Spinal cord (tissue), 9 donors: ENCODE measurements at regions not wholly inside any gene's neighbourhood (a gene's known extent, or its start where the extent isn't known, plus 50 kb on each side); places are given as distances from the start of the nearest gene placed in this dataset.

Source experiments
- DNase-seq, 6 donors: peaks; one replicate each; pipeline versions ENCODE4 v3.0.0 to v3.0.0-alpha.2; 2013 to 2015; ENCODE audit warnings: low spot score in 6 of 6, low read depth in 4 of 6
- H3K27ac ChIP-seq: one replicate; pipeline ENCODE4 v1.5.1; 2013; ENCODE audit warnings: low read depth, low read length, control low read depth
- H3K27me3 ChIP-seq: one replicate; pipeline ENCODE4 v1.6.1; 2013; ENCODE audit warnings: low read length; ENCODE audit not compliant: control insufficient read depth, insufficient read depth
- H3K36me3 ChIP-seq: one replicate; pipeline ENCODE4 v1.6.1; 2013; ENCODE audit warnings: low read length; ENCODE audit not compliant: control insufficient read depth, insufficient read depth
- H3K4me1 ChIP-seq: one replicate; pipeline ENCODE4 v1.6.1; 2013; ENCODE audit warnings: low read length; ENCODE audit not compliant: control insufficient read depth, insufficient read depth
- H3K4me3 ChIP-seq: one replicate; pipeline ENCODE4 v1.5.1; 2013; ENCODE audit warnings: low read depth, low read length, control low read depth
- H3K9me3 ChIP-seq: one replicate; pipeline ENCODE4 v1.6.1; 2013; ENCODE audit warnings: low read length; ENCODE audit not compliant: control insufficient read depth, insufficient read depth
- WGBS: methylation state at CpG from one replicate; pipeline ENCODE4 v1.1.5; 2013; ENCODE audit warnings: missing lambda C conversion rate; ENCODE audit not compliant: insufficient coverage; 5-methylcytosine and 5-hydroxymethylcytosine counted together
- donor health status: healthy.

GRCh38 chr1:191528275-191528674 lies 630.0 kb upstream of the RGS18 start:
- 74% methylated on average over 4 of the region's 6 CpGs for WGBS
- H3K27me3 ChIP-seq = no peaks in the 10 kb centered on the region
- H3K9me3 ChIP-seq = no peaks in the 10 kb centered on the region

GRCh38 chr1:191530928-191531327 lies 627.3 kb upstream of the RGS18 start:
- H3K4me1 ChIP-seq = no peaks in the 10 kb centered on the region
- H3K4me3 ChIP-seq = no peak overlapping the region
- no peaks in the 10 kb centered on the region for H3K36me3 ChIP-seq
- no peak for DNase-seq
- H3K27me3 ChIP-seq = no peaks in the 10 kb centered on the region
- H3K9me3 ChIP-seq = no peaks in the 10 kb centered on the region
- no peak overlapping the region for H3K27ac ChIP-seq

More at GRCh38 chr1:191528275-191528674, 630.0 kb upstream of the RGS18 start:
- Histone ChIP-seq H3K36me3 (no peaks in the 10 kb centered on the region), H3K4me1 (no peaks in the 10 kb centered on the region), H3K27ac (no peak overlapping the region), H3K4me3 (no peak overlapping the region)
- no peak for DNase-seq

- DNase-seq = no peak
- Histone ChIP-seq H3K4me3 (no peak overlapping the region), H3K27ac (no peak overlapping the region), H3K4me1 (no peaks in the 10 kb centered on the region), H3K27me3 (no peaks in the 10 kb centered on the region), H3K9me3 (no peaks in the 10 kb centered on the region), H3K36me3 (no peaks in the 10 kb centered on the region)
- 89% methylated on average over 5 of the region's 5 CpGs for WGBS
Measured at GRCh38 chr1:191533254-191533653, 625.0 kb upstream of the RGS18 start.

- no peaks in the 10 kb centered on the region for H3K4me1 ChIP-seq
- no peaks in the 10 kb centered on the region for H3K27me3 ChIP-seq
- H3K36me3 ChIP-seq = no peaks in the 10 kb centered on the region
- no peak overlapping the region for H3K27ac ChIP-seq
- 68% methylated on average over 2 of the region's 2 CpGs for WGBS
- no peaks in the 10 kb centered on the region for H3K9me3 ChIP-seq
- DNase-seq = no peak
- H3K4me3 ChIP-seq = no peak overlapping the region
Measured at GRCh38 chr1:191536791-191537429, 621.4 kb upstream of the RGS18 start.

GRCh38 chr1:191541758-191542157 lies 616.5 kb upstream of the RGS18 start:
- Histone ChIP-seq H3K36me3 (no peaks in the 10 kb centered on the region), H3K4me1 (no peaks in the 10 kb centered on the region), H3K27me3 (no peaks in the 10 kb centered on the region), H3K9me3 (no peaks in the 10 kb centered on the region), H3K27ac (no peak overlapping the region), H3K4me3 (no peak overlapping the region)
- peak in 1 of 6 donors; percentile 2 for DNase-seq
- no CpG with 5 or more reads among the region's 1 CpG for WGBS

- DNase-seq = no peak
Measured at GRCh38 chr1:191542444-191542843, 615.8 kb upstream of the RGS18 start.

GRCh38 chr1:191546803-191547202 lies 611.5 kb upstream of the RGS18 start:
- no CpG with 5 or more reads among the region's 1 CpG for WGBS
- Histone ChIP-seq H3K4me1 (no peaks in the 10 kb centered on the region), H3K27ac (no peak overlapping the region), H3K9me3 (no peaks in the 10 kb centered on the region), H3K36me3 (no peaks in the 10 kb centered on the region), H3K27me3 (no peaks in the 10 kb centered on the region), H3K4me3 (no peak overlapping the region)
- DNase-seq = peak in 2 of 6 donors; percentile 1 to 80

More at GRCh38 chr1:191542444-191542843, 615.8 kb upstream of the RGS18 start:
- H3K4me3 ChIP-seq = no peak overlapping the region
- no peaks in the 10 kb centered on the region for H3K9me3 ChIP-seq
- no peak overlapping the region for H3K27ac ChIP-seq
- H3K27me3 ChIP-seq = no peaks in the 10 kb centered on the region
- H3K36me3 ChIP-seq = no peaks in the 10 kb centered on the region
- no peaks in the 10 kb centered on the region for H3K4me1 ChIP-seq

- Histone ChIP-seq H3K4me1 (no peaks in the 10 kb centered on the region), H3K4me3 (no peak overlapping the region), H3K27me3 (no peaks in the 10 kb centered on the region), H3K9me3 (no peaks in the 10 kb centered on the region), H3K27ac (no peak overlapping the region), H3K36me3 (no peaks in the 10 kb centered on the region)
- no peak for DNase-seq
- WGBS = no CpG with 5 or more reads among the region's 2 CpGs
Measured at GRCh38 chr1:191551019-191551418, 607.2 kb upstream of the RGS18 start.

- no peaks in the 10 kb centered on the region for H3K4me1 ChIP-seq
- H3K4me3 ChIP-seq = no peak overlapping the region
- H3K9me3 ChIP-seq = no peaks in the 10 kb centered on the region
- WGBS = no CpG with 5 or more reads among the region's 2 CpGs
- H3K27me3 ChIP-seq = no peaks in the 10 kb centered on the region
- no peak for DNase-seq
- no peak overlapping the region for H3K27ac ChIP-seq
- no peaks in the 10 kb centered on the region for H3K36me3 ChIP-seq
Measured at GRCh38 chr1:191558379-191558778, 599.9 kb upstream of the RGS18 start.

GRCh38 chr1:191561276-191561675 lies 597.0 kb upstream of the RGS18 start:
- H3K36me3 ChIP-seq = no peaks in the 10 kb centered on the region
- H3K27me3 ChIP-seq = no peaks in the 10 kb centered on the region
- H3K27ac ChIP-seq = no peak overlapping the region
- no peaks in the 10 kb centered on the region for H3K9me3 ChIP-seq
- WGBS = no CpG with 5 or more reads among the region's 4 CpGs
- H3K4me1 ChIP-seq = no peaks in the 10 kb centered on the region
- DNase-seq = no peak
- no peak overlapping the region for H3K4me3 ChIP-seq
